ENCODE measurements at regions not wholly inside any gene's neighbourhood (a gene's known extent, or its start where the extent isn't known, plus 50 kb on each side); places are given as distances from the start of the nearest gene placed in this dataset.

- TF ChIP-seq EGR1 (IDR thresholded peaks at IDR 0.05; ENCODE audit: borderline replicate concordance in 1 of 2, low read depth in 2 of 2, low read length in 2 of 2) (peak in 1 of 2 experiments; percentile 75; a peak in 2 of 3 replicates), CBX5 (IDR thresholded peaks at IDR 0.05; ENCODE audit: low read depth) (peak; percentile 74; the same call in 1 of the 2 replicates), RFX5 (IDR thresholded peaks at IDR 0.05; ENCODE audit: low read depth, low read length) (no peak), ETV6 (conservative IDR thresholded peaks at IDR 0.05 in 1 of 2, IDR thresholded peaks at IDR 0.05 in 1 of 2; ENCODE audit: borderline replicate concordance in 1 of 2, low read depth in 1 of 2) (0 out of 4 replicates have a peak, but pooled peaks of 1 of the 2 experiments have one; percentile 47)
Observed at GRCh38 chr5:93342563-93343061, 238.4 kb downstream of the NR2F1-AS1 start (continued).

GRCh38 chr5:93340881-93341280 is 240.1 kb downstream of the NR2F1-AS1 start:
- no peaks in the 10 kb centered on the region for H3K27me3 ChIP-seq (replicated peaks in 1 of 2; ENCODE audit: control insufficient read depth in 2 of 2, insufficient read depth in 2 of 2, low read length in 1 of 2)
- no peak for ATAC-seq
- peaks cover 15% of the 10 kb centered on the region; the same call in 1 of the 2 replicates for H3K4me1 ChIP-seq (ENCODE audit: control insufficient read depth, insufficient read depth, low read length)
- no peak overlapping the region for H3K9ac ChIP-seq (ENCODE audit: control insufficient read depth, insufficient read depth, low read length)
- H3K27ac ChIP-seq (ENCODE audit: control insufficient read depth, insufficient read depth) = no peak overlapping the region
- intact Hi-C loops (cut with micrococcal nuclease; ENCODE audit: unreplicated experiment) (no loop called here), in situ Hi-C loops (cut with MboI) (no loop called here)
- TF ChIP-seq CBX3 (IDR thresholded peaks at IDR 0.05; ENCODE audit: borderline replicate concordance, low read depth) (no peak), IKZF2 (IDR thresholded peaks at IDR 0.05) (no peak), SP1 (IDR thresholded peaks at IDR 0.05; ENCODE audit: low read depth, low read length) (no peak), E2F4 (IDR thresholded peaks at IDR 0.05; ENCODE audit: low read depth, low read length) (no peak), MAX (IDR thresholded peaks at IDR 0.05; ENCODE audit: low read depth, low read length) (no peak), BCL3 (IDR thresholded peaks at IDR 0.05; ENCODE audit: borderline replicate concordance, insufficient read depth, low read depth, low read length, poor library complexity, severe bottlenecking) (no peak), CTCF (IDR thresholded peaks at IDR 0.05 in 2 of 3, conservative IDR thresholded peaks at IDR 0.05 in 1 of 3; ENCODE audit: control insufficient read depth in 2 of 3, extremely low read depth in 1 of 3, insufficient read depth in 1 of 3, low read depth in 3 of 3, low read length in 3 of 3) (no peak), NR2C1 (IDR thresholded peaks at IDR 0.05) (no peak), KLF5 (IDR thresholded peaks at IDR 0.05; ENCODE audit: partially characterized antibody) (no peak), LARP7 (IDR thresholded peaks at IDR 0.05) (no peak), HDAC2 (IDR thresholded peaks at IDR 0.05) (no peak), RB1 (IDR thresholded peaks at IDR 0.05; ENCODE audit: borderline replicate concordance) (no peak)
- no peak for DNase-seq (ENCODE audit: low read depth, low spot score)
- POLR2A ChIA-PET = no interaction called here
- no peak overlapping the region for H2AFZ ChIP-seq (ENCODE audit: control insufficient read depth, low read depth, low read length)
- H3K79me2 ChIP-seq (ENCODE audit: control insufficient read depth, insufficient read depth, low read length) = no peaks in the 10 kb centered on the region
- no TSS peak for BruUV-seq (replicated peaks)
- H3K9me3 ChIP-seq (replicated peaks; ENCODE audit: control insufficient read depth, insufficient read depth, low read length) = no peaks in the 10 kb centered on the region
- H3K4me2 ChIP-seq (ENCODE audit: control insufficient read depth, insufficient read depth) = no peak overlapping the region
- RAD21 ChIA-PET (ENCODE audit: unreplicated experiment) = no interaction called here
- CTCF ChIA-PET = no interaction called here
- no peak for FAIRE-seq
- no peak overlapping the region for H3K4me3 ChIP-seq
- SMC1A ChIA-PET (ENCODE audit: uncharacterized antibody, unreplicated experiment) = interaction anchor here (0.7 kb wide), 1 partner anchor 53 kb away, joined by 4 read pairs; no protein-coding TSS in a partner anchor
- no peaks in the 10 kb centered on the region for H3K36me3 ChIP-seq (ENCODE audit: control insufficient read depth in 2 of 2, insufficient read depth in 2 of 2, low read length in 1 of 2)
- WGBS (ENCODE audit: insufficient coverage, insufficient replicate concordance, low lambda C conversion rate, missing lambda C conversion rate) = 70% methylated on average over 5 of the region's 5 CpGs
- no peaks in the 10 kb centered on the region for H4K20me1 ChIP-seq (ENCODE audit: control insufficient read depth, insufficient read depth)

All from GM12878 (cell line).